ENCODE measurements at regions not wholly inside any gene's neighbourhood (a gene's known extent, or its start where the extent isn't known, plus 50 kb on each side); places are given as distances from the start of the nearest gene placed in this dataset.

DNA sequence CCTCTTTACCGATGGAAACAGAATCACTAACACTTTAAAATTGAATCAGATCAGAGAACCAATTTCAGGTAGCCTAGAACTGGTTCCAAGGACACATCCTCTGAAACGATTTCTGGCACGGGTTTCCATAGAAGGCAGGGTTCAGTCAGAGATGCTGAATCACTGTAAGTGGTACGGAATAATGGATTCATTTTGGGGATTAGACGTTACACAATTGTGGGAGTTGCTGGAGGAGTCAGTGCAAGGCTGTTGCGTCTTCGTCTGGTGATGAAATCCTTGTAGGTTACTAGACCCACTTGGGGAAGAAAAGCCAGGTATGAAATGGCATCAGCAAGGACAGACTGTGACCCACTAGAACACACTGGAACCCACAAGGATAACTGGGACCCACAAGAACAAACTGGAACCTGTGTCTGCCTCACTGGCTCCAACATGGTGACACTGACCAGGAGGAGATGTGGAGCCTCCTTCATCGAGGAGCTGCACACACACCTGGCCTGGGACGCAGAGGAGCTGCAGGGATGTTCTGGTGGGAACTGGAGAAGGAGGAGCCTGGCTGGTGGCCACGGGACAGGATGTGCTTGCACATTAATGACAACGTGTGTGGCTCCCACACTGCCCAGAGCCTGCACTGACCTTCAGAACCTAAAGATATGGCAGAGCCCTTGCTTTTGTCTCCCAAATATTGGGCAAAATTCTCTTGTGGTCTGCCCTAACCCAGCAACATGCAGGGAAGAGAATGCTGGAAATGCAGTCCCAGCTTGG is 105.1 kb downstream of the TRAPPC11 start:
- no peak for DNase-seq (ENCODE audit: low read depth)
- H3K4me3 ChIP-seq (ENCODE audit: low read depth, low read length), result no peak overlapping the region
- TF ChIP-seq, protein P1, sequence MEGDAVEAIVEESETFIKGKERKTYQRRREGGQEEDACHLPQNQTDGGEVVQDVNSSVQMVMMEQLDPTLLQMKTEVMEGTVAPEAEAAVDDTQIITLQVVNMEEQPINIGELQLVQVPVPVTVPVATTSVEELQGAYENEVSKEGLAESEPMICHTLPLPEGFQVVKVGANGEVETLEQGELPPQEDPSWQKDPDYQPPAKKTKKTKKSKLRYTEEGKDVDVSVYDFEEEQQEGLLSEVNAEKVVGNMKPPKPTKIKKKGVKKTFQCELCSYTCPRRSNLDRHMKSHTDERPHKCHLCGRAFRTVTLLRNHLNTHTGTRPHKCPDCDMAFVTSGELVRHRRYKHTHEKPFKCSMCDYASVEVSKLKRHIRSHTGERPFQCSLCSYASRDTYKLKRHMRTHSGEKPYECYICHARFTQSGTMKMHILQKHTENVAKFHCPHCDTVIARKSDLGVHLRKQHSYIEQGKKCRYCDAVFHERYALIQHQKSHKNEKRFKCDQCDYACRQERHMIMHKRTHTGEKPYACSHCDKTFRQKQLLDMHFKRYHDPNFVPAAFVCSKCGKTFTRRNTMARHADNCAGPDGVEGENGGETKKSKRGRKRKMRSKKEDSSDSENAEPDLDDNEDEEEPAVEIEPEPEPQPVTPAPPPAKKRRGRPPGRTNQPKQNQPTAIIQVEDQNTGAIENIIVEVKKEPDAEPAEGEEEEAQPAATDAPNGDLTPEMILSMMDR (IDR thresholded peaks at IDR 0.05; ENCODE audit: low read depth, low read length, missing control alignments), result no peak

DNA sequence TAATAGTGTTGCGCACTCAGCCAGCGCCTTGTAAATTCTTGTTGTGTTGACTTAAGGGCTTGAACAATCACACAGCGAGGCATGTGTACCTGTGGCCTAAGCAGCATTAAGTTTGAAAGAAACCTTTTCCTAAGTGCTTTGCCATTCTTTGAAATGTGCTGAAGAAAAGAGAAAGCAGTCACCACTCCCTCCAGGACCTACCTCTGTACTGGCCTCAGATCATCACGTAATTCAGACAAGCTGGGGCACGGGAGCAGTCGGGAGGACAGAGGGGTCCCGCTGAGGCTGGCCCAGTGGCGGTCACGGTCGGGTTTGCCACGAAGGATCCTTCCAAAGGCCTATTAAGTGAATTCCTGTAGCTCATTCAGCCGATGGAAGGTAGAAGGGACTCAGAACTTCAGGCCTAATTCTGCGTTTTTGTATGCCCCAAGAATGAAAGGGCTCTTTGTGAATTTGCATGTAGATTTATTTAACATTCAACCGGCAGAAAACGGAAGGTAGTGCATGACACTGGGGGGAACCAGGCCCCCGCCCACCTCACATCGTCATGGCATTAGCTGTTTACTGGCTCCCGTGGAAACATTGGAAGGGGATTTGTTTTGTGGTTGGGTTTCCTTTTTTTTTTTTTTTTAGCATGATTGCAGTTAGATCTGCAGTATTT is 106.3 kb downstream of the TRAPPC11 start:
- no peak for DNase-seq (ENCODE audit: low read depth)
- TF ChIP-seq, protein P1 (IDR thresholded peaks at IDR 0.05; ENCODE audit: low read depth, low read length, missing control alignments), result no peak
- no peak overlapping the region for H3K4me3 ChIP-seq (ENCODE audit: low read depth, low read length)

- TF ChIP-seq, protein P1 (IDR thresholded peaks at IDR 0.05; ENCODE audit: low read depth, low read length, missing control alignments), result no peak
- no peak overlapping the region for H3K4me3 ChIP-seq (ENCODE audit: low read depth, low read length)
- no peak for DNase-seq (ENCODE audit: low read depth)
Measured at GRCh38 chr4:183766140-183766539, 107.0 kb downstream of the TRAPPC11 start.

DNA sequence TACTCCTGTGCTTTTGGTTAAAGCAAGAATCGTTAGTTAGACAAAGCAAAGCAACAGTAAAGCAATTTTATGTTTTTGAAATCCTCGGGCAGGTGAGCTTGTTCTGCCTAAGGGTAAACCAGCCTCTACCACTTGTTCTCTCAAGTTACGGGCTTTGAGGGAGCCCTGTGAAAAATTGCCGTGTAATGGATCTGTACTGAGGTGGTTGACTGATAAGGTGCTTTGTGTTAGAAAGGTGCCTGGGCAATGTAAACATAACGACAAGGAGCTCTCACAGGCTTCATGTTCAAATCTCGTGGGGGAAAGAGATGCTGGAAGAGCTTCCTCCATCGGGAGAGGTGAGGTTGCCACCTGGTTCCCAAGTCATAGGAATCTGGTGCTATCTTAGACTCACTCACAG is 111.8 kb downstream of the TRAPPC11 start:
- DNase-seq (ENCODE audit: low read depth), result no peak
- no peak overlapping the region for H3K4me3 ChIP-seq (ENCODE audit: low read depth, low read length)
- TF ChIP-seq, protein P1 (IDR thresholded peaks at IDR 0.05; ENCODE audit: low read depth, low read length, missing control alignments), result no peak

- no peak overlapping the region for H3K4me3 ChIP-seq (ENCODE audit: low read depth, low read length)
- DNase-seq (ENCODE audit: low read depth), result no peak
- TF ChIP-seq, protein P1 (IDR thresholded peaks at IDR 0.05; ENCODE audit: low read depth, low read length, missing control alignments), result no peak
Measured at GRCh38 chr4:183772361-183772760, 113.3 kb downstream of the TRAPPC11 start.

GRCh38 chr4:183773790-183774189 is 114.7 kb downstream of the TRAPPC11 start:
- H3K4me3 ChIP-seq (ENCODE audit: low read depth, low read length), result no peak overlapping the region
- TF ChIP-seq, protein P1 (IDR thresholded peaks at IDR 0.05; ENCODE audit: low read depth, low read length, missing control alignments), result no peak
- no peak for DNase-seq (ENCODE audit: low read depth)
